HepG2 (cell line): ENCODE measurements at regions not wholly inside any gene's neighbourhood (a gene's known extent, or its start where the extent isn't known, plus 50 kb on each side); places are given as distances from the start of the nearest gene placed in this dataset.

Experiments
- ATAC-seq: fragments of 200-7000 bp; cut with Tn5 transposase; 3 replicates; pipeline ENCODE4 v1.9.1; 2020; ENCODE audit warnings: mild to moderate bottlenecking, moderate library complexity
- BruUV-seq: library from RNA; stranded (reverse); fragments of 400-500 nt; replicated peaks from 2 replicates; lab custom pipeline; 2021; lab: Mats Ljungman, UMichigan
- CTCF ChIA-PET: fragments of 300-600 bp; formaldehyde crosslinking; extraction: SDS; loops from one replicate; lab custom pipeline; 2021; ENCODE audit warnings: low total read pairs, inconsistent platforms, low intra/inter-chr PET ratio; lab: Yijun Ruan, JAX
- POLR2A ChIA-PET: fragments of 350-600 bp; sonication (Branson Sonifier 250); formaldehyde crosslinking; loops from one replicate; lab custom pipeline; 2020; ENCODE audit warnings: antibody characterized with exemption, inconsistent platforms; lab: Yijun Ruan, JAX
- DNase-seq: peaks from one replicate; pipeline ENCODE4 v3.0.0-alpha.2; 2015; ENCODE audit warnings: low spot score
- FAIRE-seq: peaks from 3 replicates; lab custom pipeline; 2011; peaks lifted over from hg19 to GRCh38; lab: Jason Lieb, UNC
- H2AFZ ChIP-seq: one replicate; pipeline ENCODE4 v1.6.1; 2011; ENCODE audit warnings: low read length, inconsistent platforms
- H3K27ac ChIP-seq: fragments of 300-600 bp; 3 replicates; pipeline ENCODE4 v1.8.0; 2011; ENCODE audit warnings: mixed run types, mild to moderate bottlenecking, mixed read lengths, low read length, inconsistent platforms; ENCODE audit not compliant: insufficient read depth; ENCODE audit errors: extremely low read length
- H3K27me3 ChIP-seq, 2 experiments: fragments of 200-600 bp in 1 of 2; 2 replicates in 1 of 2; 3 replicates in 1 of 2; pipeline versions ENCODE4 v1.6.0 to v1.8.0; 2011; ENCODE audit warnings: low read length in 2 of 2, mild to moderate bottlenecking in 2 of 2, moderate library complexity in 2 of 2, inconsistent platforms in 1 of 2; ENCODE audit not compliant: insufficient read depth in 2 of 2, control insufficient read depth in 1 of 2
- H3K36me3 ChIP-seq, 2 experiments: fragments of 200-600 bp in 1 of 2; replicated peaks in 1 of 2; 2 replicates in 1 of 2; 3 replicates in 1 of 2; pipeline versions ENCODE4 v1.5.1 to v1.8.0; 2011; ENCODE audit warnings: low read length in 2 of 2, inconsistent platforms in 1 of 2; ENCODE audit not compliant: insufficient read depth in 2 of 2, control insufficient read depth in 1 of 2
- H3K4me1 ChIP-seq: 2 replicates; pipeline ENCODE4 v1.5.1; 2012; ENCODE audit warnings: low read length, inconsistent platforms; ENCODE audit not compliant: insufficient read depth
- H3K4me2 ChIP-seq: 2 replicates; pipeline ENCODE4 v1.6.0; 2011; ENCODE audit warnings: low read depth, low read length, inconsistent platforms
- H3K4me3 ChIP-seq, 3 experiments: fragments of 200-600 bp in 1 of 3; sonication (generic), shearing (Covaris generic) in 1 of 3; replicated peaks in 1 of 3; 2 replicates each; pipeline ENCODE4 v1.5.1; 2011 to 2016; ENCODE audit warnings: low read length in 3 of 3, inconsistent platforms in 2 of 3, low read depth in 2 of 3, mild to moderate bottlenecking in 2 of 3, control low read depth in 1 of 3, mixed read lengths in 1 of 3; ENCODE audit not compliant: insufficient read depth in 1 of 3
- H3K79me2 ChIP-seq: one replicate; pipeline ENCODE4 v1.6.1; 2011; ENCODE audit warnings: low read length, inconsistent platforms; ENCODE audit not compliant: insufficient read depth
- H3K9ac ChIP-seq: 2 replicates; pipeline ENCODE4 v1.6.0; 2011; ENCODE audit warnings: mild to moderate bottlenecking, low read depth, low read length, inconsistent platforms; ENCODE audit not compliant: insufficient read depth
- H3K9me3 ChIP-seq: 2 replicates; pipeline ENCODE4 v1.5.1; 2012; ENCODE audit warnings: mild to moderate bottlenecking, low read length
- H4K20me1 ChIP-seq: 2 replicates; pipeline ENCODE4 v1.6.0; 2011; ENCODE audit warnings: inconsistent platforms, mild to moderate bottlenecking, low read length, moderate library complexity; ENCODE audit not compliant: insufficient read depth
- ARID3A ChIP-seq: IDR thresholded peaks from 2 replicates; pipeline ENCODE4 v1.6.1; 2012; ENCODE audit warnings: low read depth, low read length, improper control_type of control experiment
- BRF2 ChIP-seq: sonication (generic); formaldehyde crosslinking; IDR thresholded peaks from 2 replicates; pipeline ENCODE4 v1.8.1; 2022; ENCODE audit warnings: mild to moderate bottlenecking, missing genetic modification reagents
- ETS1 ChIP-seq: sonication (generic); formaldehyde crosslinking; IDR thresholded peaks from 2 replicates; pipeline ENCODE4 v1.4.0; 2020; ENCODE audit warnings: missing genetic modification reagents
- RORA ChIP-seq: sonication (generic); formaldehyde crosslinking; IDR thresholded peaks from 2 replicates; pipeline ENCODE4 v1.5.0; 2020; ENCODE audit warnings: mild to moderate bottlenecking, missing genetic modification reagents, moderate library complexity
- SMYD3 ChIP-seq: sonication (generic); formaldehyde crosslinking; IDR thresholded peaks from 2 replicates; pipeline ENCODE4 v1.8.1; 2023; ENCODE audit warnings: mild to moderate bottlenecking, missing genetic modification reagents
- THRA ChIP-seq: sonication (generic); formaldehyde crosslinking; IDR thresholded peaks from 2 replicates; pipeline ENCODE4 v1.4.0; 2020; ENCODE audit warnings: missing genetic modification reagents, borderline replicate concordance
- ZNF253 ChIP-seq: sonication (generic); formaldehyde crosslinking; IDR thresholded peaks from 2 replicates; pipeline ENCODE4 v1.8.0; 2022; ENCODE audit warnings: mild to moderate bottlenecking, missing genetic modification reagents, borderline replicate concordance
- ZNF296 ChIP-seq: sonication (generic); formaldehyde crosslinking; conservative IDR thresholded peaks from 2 replicates; pipeline ENCODE4 v1.5.0; 2020; ENCODE audit warnings: mild to moderate bottlenecking, missing genetic modification reagents
- ZNF496 ChIP-seq: sonication (generic); formaldehyde crosslinking; IDR thresholded peaks from 2 replicates; pipeline ENCODE4 v1.8.1; 2023; ENCODE audit warnings: mild to moderate bottlenecking, moderate library complexity, missing genetic modification reagents; ENCODE audit not compliant: insufficient replicate concordance
- ZNF75D ChIP-seq: sonication (generic); formaldehyde crosslinking; IDR thresholded peaks from 2 replicates; pipeline ENCODE4 v1.8.1; 2023; ENCODE audit warnings: missing genetic modification reagents, mild to moderate bottlenecking, borderline replicate concordance
- ZNF816 ChIP-seq: sonication (generic); formaldehyde crosslinking; IDR thresholded peaks from 2 replicates; pipeline ENCODE4 v1.8.0; 2022; ENCODE audit warnings: missing genetic modification reagents, mild to moderate bottlenecking, borderline replicate concordance
- WGBS: methylation state at CpG from one replicate; pipeline ENCODE4 v1.1.6; 2017; ENCODE audit warnings: low lambda C conversion rate; 5-methylcytosine and 5-hydroxymethylcytosine counted together
- in situ Hi-C: cut with HindIII; loops from 2 replicates; pipeline ENCODE4 v1.10.0; 2017; ENCODE audit warnings: low pct_unique_long_range_greater_than_20kb; ENCODE audit not compliant: extremely low pct_ligation_motif_present
- intact Hi-C: fragments of 100-400 bp; cut with micrococcal nuclease; formaldehyde crosslinking; loops from one replicate; pipeline ENCODE4 v1.10.0; 2022; ENCODE audit not compliant: unreplicated experiment

GRCh38 chr4:145251391-145251790, 71.0 kb upstream of the OTUD4 start:
- POLR2A ChIA-PET = no interaction called here
- CTCF ChIA-PET = no interaction called here
- TF ChIP-seq ETS1 (CRISPR knock-in tag) (no peak), ARID3A (no peak), ZNF75D (CRISPR knock-in tag) (no peak), ZNF816 (CRISPR knock-in tag) (no peak), BRF2 (CRISPR knock-in tag) (no peak), ZNF296 (CRISPR knock-in tag) (no peak), THRA (CRISPR knock-in tag) (no peak), ZNF253 (CRISPR knock-in tag) (no peak), ZNF496 (CRISPR knock-in tag) (no peak), SMYD3 (CRISPR knock-in tag) (no peak), RORA (CRISPR knock-in tag) (no peak)
- TF ChIP-seq, all 625 proteins: peak for 0

More at GRCh38 chr4:145251391-145251790, 71.0 kb upstream of the OTUD4 start:
- no peak for ATAC-seq
- Histone ChIP-seq H3K27me3 (peaks cover 0 to 15% of the 10 kb centered on the region in 2 experiments; a peak in 2 of 5 replicates), H3K4me3 (no peak overlapping the region), H2AFZ (no peak overlapping the region), H3K36me3 (no peaks in the 10 kb centered on the region), H3K79me2 (no peaks in the 10 kb centered on the region), H3K27ac (no peak overlapping the region), H3K4me1 (no peaks in the 10 kb centered on the region), H3K9me3 (no peaks in the 10 kb centered on the region), H4K20me1 (no peaks in the 10 kb centered on the region), H3K4me2 (no peak overlapping the region), H3K9ac (no peak overlapping the region)
- no TSS peak for BruUV-seq
- 11% methylated on average over 2 of the region's 2 CpGs for WGBS
- in situ Hi-C loops (no loop called here), intact Hi-C loops (no loop called here)
- FAIRE-seq = no peak
- DNase-seq = no peak
